Activated T-cell treated with anti-CD3 and anti-CD28 coated beads for 4 hours (primary cell): ENCODE measurements at regions not wholly inside any gene's neighbourhood (a gene's known extent, or its start where the extent isn't known, plus 50 kb on each side); places are given as distances from the start of the nearest gene placed in this dataset.
"Not testable (repeated sequence)": the region's sequence is repeated elsewhere in the genome, so short reads cannot be mapped to it uniquely, and the experiment has no call there.

Experiments
- DNase-seq: peaks from one replicate; pipeline ENCODE4 v3.0.0-alpha.2; 2020

DNA sequence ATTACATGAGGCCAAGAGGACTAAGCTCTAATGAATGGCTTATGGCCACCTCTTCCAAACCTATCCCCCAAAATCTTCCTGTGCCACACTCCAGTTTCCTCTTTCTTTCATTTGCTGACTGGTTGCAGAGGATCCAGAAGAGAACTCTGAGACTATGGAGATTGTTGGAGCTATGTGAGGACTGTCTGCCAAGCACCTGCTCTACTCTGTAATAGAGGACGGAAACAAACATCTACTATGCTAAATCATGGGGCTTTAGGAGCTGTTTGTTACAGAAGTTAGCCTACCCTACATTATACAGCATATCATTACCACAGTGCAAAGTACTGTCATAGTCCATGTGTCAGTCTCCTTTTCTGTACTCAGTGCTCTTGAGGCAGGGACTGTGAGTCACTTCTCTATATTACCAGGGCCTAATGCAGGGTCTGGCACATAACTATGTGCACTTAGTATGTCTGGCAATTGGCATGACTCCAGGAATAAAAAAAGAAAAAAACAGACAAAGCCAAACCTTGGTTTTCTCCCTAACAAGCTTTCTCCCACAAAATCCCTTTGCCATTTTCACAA is 95.1 kb downstream of the RPAP3 start:
- no peak for DNase-seq

DNA sequence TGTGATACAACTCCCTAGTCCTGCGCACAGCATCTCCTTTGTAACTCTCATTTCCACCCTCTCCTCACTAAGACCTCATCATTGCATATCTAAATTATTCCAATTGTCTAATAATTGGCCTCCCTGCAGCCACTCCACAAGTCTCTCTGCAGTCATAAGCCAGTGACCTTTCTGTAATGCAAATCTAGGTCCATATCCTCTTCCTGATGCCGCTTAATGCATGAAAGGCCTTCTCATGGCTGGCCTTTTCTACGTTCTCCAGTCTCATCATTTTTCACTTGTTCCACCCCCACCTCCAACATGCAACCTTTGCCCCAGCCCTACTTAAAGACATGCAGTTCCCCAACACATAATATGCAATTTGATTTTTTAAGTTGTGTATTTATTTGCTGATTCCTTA is 96.0 kb downstream of the RPAP3 start:
- no peak for DNase-seq

DNA sequence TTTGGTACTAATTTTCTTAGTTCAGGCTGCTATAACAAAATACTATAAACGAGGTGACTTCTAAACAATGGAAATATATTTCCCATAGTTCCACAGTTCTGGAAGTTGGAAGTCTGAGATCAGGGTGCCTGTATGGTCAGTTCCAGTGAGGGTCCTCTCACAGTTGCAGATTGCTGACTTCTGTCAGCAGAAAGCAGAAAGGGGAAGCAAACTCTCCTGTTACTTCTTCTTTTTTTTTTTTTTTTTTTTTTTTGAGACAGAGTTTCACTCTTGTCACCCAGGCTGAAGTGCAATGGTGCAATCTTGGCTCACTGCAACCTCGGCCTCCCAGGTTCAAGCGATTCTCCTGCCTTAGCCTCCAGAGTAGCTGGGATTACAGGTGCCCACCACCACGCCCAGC is 97.2 kb downstream of the RPAP3 start:
- DNase-seq: not testable (repeated sequence)

DNA sequence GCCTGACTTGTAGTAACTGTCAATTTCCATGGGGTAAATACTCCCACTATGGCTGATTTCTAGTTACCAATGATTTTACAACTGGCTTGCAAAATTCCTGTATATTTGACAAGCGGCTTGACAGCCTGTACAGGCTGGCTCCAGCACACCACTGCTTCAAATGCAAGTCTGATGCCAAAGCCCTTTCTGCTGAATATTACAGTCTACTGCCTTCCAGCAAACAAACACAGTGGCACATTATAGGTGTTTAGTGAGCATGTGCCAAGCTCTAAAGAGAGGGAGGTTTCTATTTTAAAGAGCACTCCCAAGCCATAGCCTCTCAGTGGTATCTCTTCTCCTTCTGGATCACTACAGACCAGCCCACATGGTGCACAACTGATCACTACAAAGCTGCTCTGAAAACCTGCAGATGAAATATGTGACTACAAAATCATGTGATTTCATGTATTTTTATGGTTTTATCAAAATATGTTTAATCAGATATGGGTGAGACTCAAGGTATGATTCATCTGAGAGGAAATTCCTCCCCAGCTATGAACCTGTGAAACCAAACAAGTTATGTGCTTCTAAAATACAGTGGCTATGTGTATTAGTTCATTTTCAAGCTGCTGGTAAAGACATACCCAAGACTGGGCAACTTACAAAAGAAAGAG is 101.5 kb downstream of the RPAP3 start:
- no peak for DNase-seq

DNA sequence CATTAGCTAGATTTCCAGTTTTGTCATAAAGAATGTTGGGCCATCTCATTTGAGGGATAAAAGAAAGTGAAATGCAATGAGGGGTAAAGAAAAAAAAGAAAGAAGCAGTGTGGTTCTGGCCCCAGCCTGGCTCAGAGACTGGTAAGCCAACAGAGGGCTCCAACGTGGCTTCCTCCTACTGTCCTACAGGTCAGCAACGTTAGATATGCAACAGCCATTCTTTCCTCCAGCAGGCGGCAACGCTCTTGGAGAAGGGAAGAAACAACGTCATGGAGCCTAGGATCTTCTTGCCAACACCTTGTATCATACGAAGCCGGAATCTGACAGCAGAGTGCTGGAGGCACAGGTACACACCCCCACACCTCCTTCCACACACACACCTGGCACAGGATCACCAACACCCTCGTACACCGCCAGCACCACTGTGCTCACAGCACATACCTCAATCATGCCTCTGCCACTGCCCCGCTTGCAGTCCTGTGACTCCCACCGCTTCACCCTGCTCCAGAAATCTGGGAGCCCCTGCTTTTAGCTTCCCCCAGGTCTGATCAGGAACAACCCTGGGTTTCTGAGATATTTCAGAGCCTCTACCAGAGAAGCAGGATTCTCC is 102.8 kb downstream of the RPAP3 start:
- no peak for DNase-seq

DNA sequence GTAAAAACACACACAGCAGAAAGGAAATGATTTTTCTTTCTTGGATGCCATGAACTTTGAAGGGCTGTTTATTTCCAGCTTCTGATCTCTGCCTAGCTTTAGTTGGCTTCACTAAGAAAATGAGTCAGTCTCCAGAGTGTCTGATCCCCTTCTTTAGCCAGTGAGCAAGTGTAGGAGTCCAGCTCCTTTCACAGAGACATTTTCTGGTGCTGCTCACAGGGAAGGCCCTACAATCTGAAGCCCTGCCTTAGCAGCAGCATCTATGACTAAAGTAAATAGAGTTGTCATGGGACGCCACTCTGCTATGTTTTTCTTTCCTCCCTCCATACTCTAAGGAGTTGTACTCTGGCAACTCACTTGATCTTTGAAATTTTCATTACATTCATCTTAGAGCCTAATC is 103.5 kb downstream of the RPAP3 start:
- DNase-seq: no peak

GRCh38 chr12:47601071-47601470 is 104.8 kb downstream of the RPAP3 start:
- DNase-seq: no peak

GRCh38 chr12:47591795-47592194 is 114.0 kb downstream of the RPAP3 start:
- no peak for DNase-seq

DNA sequence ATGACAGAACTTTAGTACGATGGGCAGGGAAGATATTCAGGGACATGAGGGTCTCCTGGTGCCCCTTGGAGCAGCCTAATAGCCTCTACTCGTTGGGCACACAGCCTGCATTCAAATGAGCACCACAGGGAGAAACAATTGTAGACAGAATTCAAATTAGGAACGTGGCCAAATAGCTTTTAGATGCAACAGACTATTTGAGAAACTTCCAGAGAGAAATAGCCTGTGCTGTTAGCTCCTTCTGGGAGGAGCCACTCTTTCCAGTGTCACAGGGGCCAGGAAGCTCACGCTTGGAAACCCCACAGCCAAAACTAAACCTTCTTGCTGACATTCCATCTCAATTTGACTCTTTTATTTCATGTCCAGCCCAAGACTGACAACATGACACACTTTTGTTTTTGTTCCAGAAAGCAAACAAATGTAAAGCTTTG is 114.5 kb downstream of the RPAP3 start:
- DNase-seq: no peak

DNA sequence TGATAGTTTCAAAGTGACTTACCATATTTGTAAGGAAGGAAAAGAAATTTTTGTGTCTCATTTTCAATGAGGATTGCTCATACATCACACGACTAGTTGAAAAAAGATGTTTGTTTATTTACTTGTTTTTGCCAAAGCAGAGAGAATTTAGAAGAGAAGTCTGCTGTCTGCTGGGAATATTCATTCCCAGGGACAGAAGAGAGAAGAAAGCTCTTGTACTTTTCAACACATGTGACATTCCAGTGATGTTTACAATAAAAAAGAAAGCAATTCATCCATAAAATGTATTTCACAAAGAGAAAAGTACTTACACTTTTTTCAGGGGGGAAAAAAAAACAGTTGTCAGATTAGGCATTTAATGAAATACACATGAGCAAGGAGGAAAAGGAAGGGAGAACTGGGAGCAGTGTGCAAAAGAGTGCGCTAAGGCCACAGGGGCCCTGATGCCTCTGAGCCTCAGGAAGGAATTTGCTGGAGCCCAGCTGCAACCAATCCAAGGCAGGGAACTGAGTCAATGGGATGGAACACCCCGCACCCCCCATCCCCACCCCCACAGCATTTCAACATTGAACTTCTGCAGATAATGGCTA is 115.0 kb downstream of the RPAP3 start:
- DNase-seq: no peak

DNA sequence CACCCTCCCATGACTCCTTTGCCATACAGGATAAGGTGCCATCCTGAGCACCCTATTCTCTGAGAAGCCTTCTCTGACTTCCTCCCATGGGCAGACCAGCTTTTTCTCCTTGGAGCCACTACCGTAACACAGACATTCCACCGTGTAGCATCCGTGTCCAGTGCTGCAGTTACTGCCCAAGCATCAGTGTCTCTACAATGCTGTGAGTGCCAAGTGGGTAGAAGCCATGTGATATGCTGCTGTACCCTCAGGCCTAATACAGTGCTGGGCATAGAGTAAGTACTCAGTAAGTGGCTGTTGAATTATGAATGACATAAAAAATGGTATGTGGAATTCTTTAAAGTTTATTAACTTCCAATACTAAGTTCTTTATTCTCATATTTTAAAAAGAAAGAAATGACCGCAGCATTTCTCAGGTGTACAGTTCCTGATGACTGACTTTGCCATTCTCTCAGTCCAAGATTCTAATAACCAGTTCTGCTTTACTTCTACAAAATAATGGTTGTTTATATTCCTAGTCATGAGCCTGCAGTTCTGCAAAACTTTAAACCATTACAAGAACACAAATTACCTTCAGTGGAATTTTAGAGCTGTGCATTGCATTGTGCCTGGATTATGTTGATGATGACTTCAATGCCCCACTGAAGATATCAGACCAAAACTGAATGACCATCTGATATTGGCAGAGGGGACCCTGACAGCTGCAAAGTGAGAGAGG is 118.7 kb downstream of the RPAP3 start:
- no peak for DNase-seq

GRCh38 chr12:47585507-47585906 is 120.3 kb downstream of the RPAP3 start:
- DNase-seq: no peak

- DNase-seq: no peak
These were observed 127.0 kb downstream of the RPAP3 start for GRCh38 chr12:47578836-47579235.

DNA sequence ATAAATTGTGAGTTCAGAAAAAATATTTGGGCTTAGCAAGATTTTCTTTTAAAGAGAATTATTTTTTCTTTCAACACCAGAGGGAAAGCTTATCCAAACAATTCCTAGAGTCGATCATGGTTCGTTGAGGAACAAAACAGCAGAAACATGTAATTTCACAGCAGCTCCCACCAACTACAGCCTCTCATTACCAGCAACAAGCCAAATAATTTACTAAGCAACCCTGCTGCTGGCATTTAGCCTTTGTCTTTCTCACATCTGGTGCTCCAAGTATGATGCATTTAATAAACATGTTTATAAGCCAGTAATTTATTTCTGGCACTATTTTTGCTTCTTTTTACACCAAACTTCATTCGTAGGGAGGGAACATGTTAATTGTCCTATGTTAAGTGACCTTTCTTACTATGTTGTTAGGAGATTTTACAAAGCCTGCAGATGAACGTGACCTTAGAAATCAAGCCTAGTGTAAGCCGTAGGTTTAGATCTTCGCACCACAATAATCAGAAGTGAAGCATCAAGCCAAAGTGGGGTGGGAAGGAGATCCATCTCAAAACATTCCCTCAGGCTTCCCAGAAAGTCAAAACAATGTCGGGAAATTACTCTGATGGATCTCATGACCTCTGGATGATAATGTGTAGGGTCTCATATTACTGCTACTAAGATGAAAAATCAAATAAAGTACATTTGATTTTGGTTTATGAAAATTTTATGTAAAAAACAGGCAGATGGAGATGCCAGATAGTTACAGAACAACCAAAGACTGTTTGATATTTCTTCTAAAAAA is 128.4 kb downstream of the RPAP3 start:
- no peak for DNase-seq

- no peak for DNase-seq
These were observed 129.4 kb downstream of the RPAP3 start for GRCh38 chr12:47576289-47576945.

DNA sequence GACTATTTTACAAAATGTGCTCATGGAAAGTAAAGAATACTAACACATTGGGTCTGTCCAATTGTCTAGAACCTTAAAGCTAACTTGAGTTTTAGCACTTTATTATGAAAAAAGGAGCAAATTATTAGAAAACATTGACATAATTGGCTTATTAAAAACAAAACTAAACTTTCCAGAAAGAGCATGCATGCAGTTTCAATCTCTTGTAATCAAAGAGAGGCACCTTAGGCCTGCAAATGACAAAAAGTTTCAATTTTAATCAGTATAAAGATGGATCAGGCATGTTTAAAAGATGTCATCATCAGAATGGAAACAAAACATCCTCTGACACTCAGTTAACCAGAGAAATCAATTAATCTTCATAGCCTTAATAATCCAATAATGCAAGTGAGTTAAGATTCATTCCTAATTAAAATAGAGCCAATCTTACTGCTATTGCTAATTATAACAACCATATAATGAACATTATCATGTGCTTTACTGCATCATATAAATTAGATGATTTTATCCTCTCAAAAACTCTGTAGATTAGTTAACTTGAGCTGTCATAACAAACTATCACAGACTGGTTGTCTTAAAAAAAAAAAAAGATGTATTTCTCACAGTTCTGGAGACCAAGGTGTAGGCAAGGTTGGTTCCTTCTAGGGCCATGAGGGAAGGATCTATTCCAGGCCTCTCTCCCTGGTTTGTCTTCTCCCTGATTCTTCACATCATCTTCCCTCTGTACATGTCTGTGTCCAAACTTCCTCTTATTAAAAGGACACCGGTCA is 131.4 kb downstream of the RPAP3 start:
- no peak for DNase-seq

DNA sequence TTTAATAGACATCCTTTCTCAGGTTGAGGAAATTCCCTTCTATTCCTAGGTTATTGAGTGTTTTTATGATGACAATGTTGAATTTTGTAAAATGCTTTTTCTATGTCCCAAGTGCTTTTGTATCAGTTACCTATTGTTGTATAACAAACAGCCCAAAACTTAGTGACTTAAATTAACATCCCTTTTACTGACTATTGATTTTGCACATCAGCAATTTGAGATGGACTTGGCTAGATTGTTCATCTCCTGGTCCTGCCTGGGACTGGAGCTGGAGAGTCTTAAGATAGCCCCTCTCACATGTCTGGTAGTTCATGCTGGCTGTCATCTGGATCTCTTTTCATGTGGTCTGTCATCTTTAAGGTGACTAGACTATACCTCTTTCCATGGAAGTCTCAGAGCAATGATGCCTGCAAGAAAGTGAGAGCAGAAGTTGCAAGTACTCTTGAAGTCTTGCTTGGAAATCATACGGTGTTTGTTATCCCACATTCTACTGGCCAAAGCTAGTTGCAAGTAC is 132.6 kb downstream of the RPAP3 start:
- DNase-seq: no peak

DNA sequence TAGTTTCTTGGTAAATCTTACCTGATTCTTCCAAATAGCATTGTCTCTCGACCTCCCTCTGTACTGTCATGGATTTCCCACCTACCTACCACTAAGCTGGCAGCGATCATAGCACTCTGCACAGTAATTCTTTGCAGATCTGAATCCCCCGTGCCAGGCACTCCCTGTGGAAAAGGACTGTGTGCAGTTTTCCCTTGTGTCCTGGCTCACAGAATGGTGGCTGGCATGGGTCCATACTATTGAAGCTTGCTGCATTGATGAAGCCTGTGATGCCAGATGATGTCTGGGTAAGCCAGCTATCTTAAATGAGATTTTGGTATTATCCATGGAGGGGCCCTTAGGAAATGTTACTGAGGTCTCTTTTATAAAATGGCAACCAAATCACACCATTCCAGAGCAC is 135.7 kb downstream of the RPAP3 start:
- no peak for DNase-seq

- DNase-seq: no peak
These were observed 143.6 kb downstream of the RPAP3 start for GRCh38 chr12:47562201-47562600.

DNA sequence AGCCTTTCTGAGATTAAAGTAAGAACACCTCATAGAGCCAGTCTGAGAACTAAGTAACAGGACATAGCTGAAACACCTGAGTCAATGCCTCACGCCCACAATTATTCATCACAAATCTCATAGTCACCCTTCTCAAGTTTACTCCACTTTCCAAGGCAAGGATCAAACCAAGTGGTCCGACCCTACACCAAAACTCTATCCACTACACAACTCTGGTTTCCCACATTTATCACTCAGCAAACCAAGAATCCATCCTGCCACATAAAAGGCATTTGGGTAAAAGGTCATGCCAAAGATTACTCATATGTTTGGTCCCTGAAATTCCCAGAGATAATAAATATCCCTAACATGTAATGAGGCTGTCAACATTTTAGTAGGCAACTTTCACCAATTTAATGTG is 144.1 kb downstream of the RPAP3 start:
- no peak for DNase-seq

- no peak for DNase-seq
These were observed 145.4 kb downstream of the RPAP3 start for GRCh38 chr12:47560415-47560814.
